ENCODE measurements at regions not wholly inside any gene's neighbourhood (a gene's known extent, or its start where the extent isn't known, plus 50 kb on each side); places are given as distances from the start of the nearest gene placed in this dataset.

- TF ChIP-seq CTCF (IDR thresholded peaks at IDR 0.05) (no peak), TCF7L2 (IDR thresholded peaks at IDR 0.05; ENCODE audit: low read depth, low read length) (no peak), SIN3A (IDR thresholded peaks at IDR 0.05; ENCODE audit: borderline replicate concordance, insufficient read depth, low read depth, low read length) (no peak)
Measured at GRCh38 chr2:95674186-95674585, 82.4 kb downstream of the TRIM43 start.

All from Panc1 (cell line).